MM.1S (cell line): ENCODE measurements at regions not wholly inside any gene's neighbourhood (a gene's known extent, or its start where the extent isn't known, plus 50 kb on each side); places are given as distances from the start of the nearest gene placed in this dataset.

Source experiments
- DNase-seq: peaks from one replicate; pipeline ENCODE4 v3.0.0-alpha.2; 2015
- H2AFZ ChIP-seq: fragments of 300-600 bp; sonication (generic); 2 replicates; pipeline ENCODE4 v1.6.0; 2016; ENCODE audit warnings: antibody characterized with exemption, low read length
- H3F3A ChIP-seq: fragments of 300-600 bp; sonication (generic); 2 replicates; pipeline ENCODE4 v1.6.1; 2016; ENCODE audit warnings: mild to moderate bottlenecking, antibody characterized with exemption, low read length, moderate library complexity, mixed read lengths; ENCODE audit not compliant: insufficient read depth
- H3K27ac ChIP-seq: fragments of 300-600 bp; sonication (generic); 2 replicates; pipeline ENCODE4 v1.5.1; 2016; ENCODE audit warnings: mild to moderate bottlenecking, low read length
- H3K27me3 ChIP-seq: fragments of 300-600 bp; sonication (generic); replicated peaks from 2 replicates; pipeline ENCODE4 v1.6.0; 2016; ENCODE audit warnings: low read length; ENCODE audit not compliant: insufficient read depth
- H3K36me3 ChIP-seq: fragments of 300-600 bp; sonication (generic); replicated peaks from 2 replicates; pipeline ENCODE4 v1.6.1; 2016; ENCODE audit warnings: mild to moderate bottlenecking, low read length, mixed read lengths; ENCODE audit not compliant: insufficient read depth
- H3K4me1 ChIP-seq: fragments of 300-600 bp; sonication (generic); 2 replicates; pipeline ENCODE4 v1.6.1; 2016; ENCODE audit warnings: low read length, mixed read lengths
- H3K4me2 ChIP-seq: fragments of 300-600 bp; sonication (generic); 2 replicates; pipeline ENCODE4 v1.6.0; 2016; ENCODE audit warnings: low read depth, low read length
- H3K4me3 ChIP-seq: fragments of 300-600 bp; sonication (generic); 2 replicates; pipeline ENCODE4 v1.5.1; 2016; ENCODE audit warnings: low read length, mixed read lengths
- H3K79me2 ChIP-seq: fragments of 300-600 bp; sonication (generic); 2 replicates; pipeline ENCODE4 v1.6.1; 2016; ENCODE audit warnings: mixed run types, low read length, mixed read lengths
- H3K9ac ChIP-seq: fragments of 300-600 bp; sonication (generic); 2 replicates; pipeline ENCODE4 v1.6.1; 2016; ENCODE audit warnings: low read length, mixed read lengths
- H3K9me2 ChIP-seq: fragments of 300-600 bp; sonication (generic); replicated peaks from 2 replicates; pipeline ENCODE4 v1.6.1; 2016; ENCODE audit warnings: mild to moderate bottlenecking, low read length, mixed read lengths; ENCODE audit not compliant: insufficient read depth
- H3K9me3 ChIP-seq: fragments of 300-600 bp; sonication (generic); replicated peaks from 2 replicates; pipeline ENCODE4 v1.6.1; 2016; ENCODE audit warnings: mild to moderate bottlenecking, low read length, mixed read lengths; ENCODE audit not compliant: insufficient read depth
- H4K20me1 ChIP-seq: fragments of 300-600 bp; sonication (generic); 2 replicates; pipeline ENCODE4 v1.6.1; 2016; ENCODE audit warnings: mild to moderate bottlenecking, low read length, moderate library complexity, mixed read lengths; ENCODE audit not compliant: insufficient read depth
- CTCF ChIP-seq: fragments of 300-600 bp; sonication (generic); IDR thresholded peaks from 2 replicates; pipeline ENCODE4 v1.5.1; 2016; ENCODE audit warnings: antibody characterized with exemption, low read length, mixed read lengths
- EZH2 ChIP-seq: fragments of 300-600 bp; sonication (generic); optimal IDR thresholded peaks from 2 replicates; pipeline ENCODE3; 2017; ENCODE audit warnings: low read depth, mild to moderate bottlenecking, antibody characterized with exemption, low read length, mixed read lengths
- EZH2phosphoT487 ChIP-seq: fragments of 300-600 bp; sonication (generic); IDR thresholded peaks from 2 replicates; pipeline ENCODE4 v1.6.1; 2018; ENCODE audit warnings: antibody characterized with exemption, low read length

GRCh38 chr4:22045051-22045630 is 96.6 kb upstream of the KCNIP4 start:
- H3K4me1 ChIP-seq = no peaks in the 10 kb centered on the region
- no peaks in the 10 kb centered on the region for H3K27me3 ChIP-seq
- H3F3A ChIP-seq = no peaks in the 10 kb centered on the region
- no peak overlapping the region for H3K4me3 ChIP-seq
- H4K20me1 ChIP-seq = no peaks in the 10 kb centered on the region
- H3K36me3 ChIP-seq = no peaks in the 10 kb centered on the region
- H3K9ac ChIP-seq = no peak overlapping the region
- TF ChIP-seq EZH2 (no peak), CTCF (no peak), EZH2phosphoT487 (no peak)
- H3K4me2 ChIP-seq = no peak overlapping the region
- H3K9me2 ChIP-seq = no peaks in the 10 kb centered on the region
- H3K27ac ChIP-seq = no peak overlapping the region
- no peaks in the 10 kb centered on the region for H3K79me2 ChIP-seq
- no peaks in the 10 kb centered on the region for H3K9me3 ChIP-seq
- H2AFZ ChIP-seq = no peak overlapping the region
- no peak for DNase-seq

- no peak overlapping the region for H3K9ac ChIP-seq
- DNase-seq = no peak
- no peak overlapping the region for H3K27ac ChIP-seq
- H3K27me3 ChIP-seq = no peaks in the 10 kb centered on the region
- no peaks in the 10 kb centered on the region for H3K9me3 ChIP-seq
- no peak overlapping the region for H2AFZ ChIP-seq
- H3K4me3 ChIP-seq = no peak overlapping the region
- no peaks in the 10 kb centered on the region for H3K36me3 ChIP-seq
- H4K20me1 ChIP-seq = no peaks in the 10 kb centered on the region
- no peak overlapping the region for H3K4me2 ChIP-seq
- H3K4me1 ChIP-seq = no peaks in the 10 kb centered on the region
- TF ChIP-seq CTCF = no peak
- no peak for TF ChIP-seq EZH2
- TF ChIP-seq EZH2phosphoT487 = no peak
- H3F3A ChIP-seq = no peaks in the 10 kb centered on the region
- no peaks in the 10 kb centered on the region for H3K9me2 ChIP-seq
- H3K79me2 ChIP-seq = no peaks in the 10 kb centered on the region
Observed at GRCh38 chr4:22031423-22031822, 82.9 kb upstream of the KCNIP4 start.

- Histone ChIP-seq H3K4me3 (no peak overlapping the region), H3K9me2 (no peaks in the 10 kb centered on the region), H3K4me2 (no peak overlapping the region), H3K36me3 (no peaks in the 10 kb centered on the region), H3K9ac (no peak overlapping the region), H3K4me1 (no peaks in the 10 kb centered on the region), H3K27ac (no peak overlapping the region), H2AFZ (no peak overlapping the region), H3K27me3 (no peaks in the 10 kb centered on the region), H3F3A (no peaks in the 10 kb centered on the region), H3K9me3 (no peaks in the 10 kb centered on the region), H4K20me1 (no peaks in the 10 kb centered on the region), H3K79me2 (no peaks in the 10 kb centered on the region)
- TF ChIP-seq CTCF (no peak), EZH2 (no peak), EZH2phosphoT487 (no peak)
- no peak for DNase-seq
Observed at GRCh38 chr4:22030881-22031280, 82.3 kb upstream of the KCNIP4 start.
